ENCODE measurements at regions not wholly inside any gene's neighbourhood (a gene's known extent, or its start where the extent isn't known, plus 50 kb on each side); places are given as distances from the start of the nearest gene placed in this dataset.

- no peak for TF ChIP-seq CTCF (conservative IDR thresholded peaks at IDR 0.05; ENCODE audit: low read depth, low read length)
- no peak for TF ChIP-seq EZH2 (IDR thresholded peaks at IDR 0.05; ENCODE audit: borderline replicate concordance, low read depth, low read length, poor library complexity, severe bottlenecking)
These were observed 577.1 kb downstream of the PSAT1 start for GRCh38 chr9:78874061-78874460.

Data from A673 (cell line).